ENCODE measurements at regions not wholly inside any gene's neighbourhood (a gene's known extent, or its start where the extent isn't known, plus 50 kb on each side); places are given as distances from the start of the nearest gene placed in this dataset.

- H3K4me2 ChIP-seq (ENCODE audit: extremely low read depth, insufficient read depth, low read length): no peak overlapping the region
- H3K27me3 ChIP-seq (ENCODE audit: control insufficient read depth, insufficient read depth, low read length): no peaks in the 10 kb centered on the region
- H3K9ac ChIP-seq (ENCODE audit: insufficient read depth, low read length): no peak overlapping the region
- no peak overlapping the region for H3K4me3 ChIP-seq (replicated peaks in 1 of 4; ENCODE audit: control extremely low read depth in 1 of 4, insufficient read depth in 1 of 4, low read depth in 3 of 4, low read length in 4 of 4)
- H4K20me1 ChIP-seq (ENCODE audit: control insufficient read depth, extremely low read depth, insufficient read depth, low read length): no peaks in the 10 kb centered on the region
- no peak overlapping the region for H3K27ac ChIP-seq (ENCODE audit: insufficient read depth, low read length)
- no peaks in the 10 kb centered on the region for H3K9me3 ChIP-seq (ENCODE audit: control insufficient read depth, insufficient read depth, low read depth, low read length)
- TF ChIP-seq CTCF (conservative IDR thresholded peaks at IDR 0.05 in 1 of 2, IDR thresholded peaks at IDR 0.05 in 1 of 2; ENCODE audit: low read depth in 1 of 2, low read length in 2 of 2) (no peak), EZH2 (IDR thresholded peaks at IDR 0.05; ENCODE audit: low read length, missing control alignments) (no peak)
- no peaks in the 10 kb centered on the region for H3K79me2 ChIP-seq (ENCODE audit: control insufficient read depth, insufficient read depth, low read length)
- no peaks in the 10 kb centered on the region for H3K36me3 ChIP-seq (ENCODE audit: control insufficient read depth, insufficient read depth, low read length)
- H2AFZ ChIP-seq (ENCODE audit: low read length): no peak overlapping the region
- H3K4me1 ChIP-seq (ENCODE audit: control insufficient read depth, extremely low read depth, insufficient read depth, low read length): no peaks in the 10 kb centered on the region
- no peak for DNase-seq (ENCODE audit: low read depth in 2 of 2)
These were observed 244.2 kb downstream of the CBLN4 start for GRCh38 chr20:55761100-55761499.

GRCh38 chr20:55760586-55760985 is 244.7 kb downstream of the CBLN4 start:
- H3K36me3 ChIP-seq (ENCODE audit: control insufficient read depth, insufficient read depth, low read length): no peaks in the 10 kb centered on the region

GRCh38 chr20:55755861-55756260 is 249.5 kb downstream of the CBLN4 start:
- no peaks in the 10 kb centered on the region for H3K4me1 ChIP-seq (ENCODE audit: control insufficient read depth, extremely low read depth, insufficient read depth, low read length)
- DNase-seq (ENCODE audit: low read depth in 2 of 2): no peak
- H3K27ac ChIP-seq (ENCODE audit: insufficient read depth, low read length): no peak overlapping the region
- no peaks in the 10 kb centered on the region for H3K79me2 ChIP-seq (ENCODE audit: control insufficient read depth, insufficient read depth, low read length)
- no peaks in the 10 kb centered on the region for H3K36me3 ChIP-seq (ENCODE audit: control insufficient read depth, insufficient read depth, low read length)
- H3K9ac ChIP-seq (ENCODE audit: insufficient read depth, low read length): no peak overlapping the region
- H2AFZ ChIP-seq (ENCODE audit: low read length): no peak overlapping the region
- no peaks in the 10 kb centered on the region for H3K9me3 ChIP-seq (ENCODE audit: control insufficient read depth, insufficient read depth, low read depth, low read length)
- H3K27me3 ChIP-seq (ENCODE audit: control insufficient read depth, insufficient read depth, low read length): no peaks in the 10 kb centered on the region
- no peak overlapping the region for H3K4me2 ChIP-seq (ENCODE audit: extremely low read depth, insufficient read depth, low read length)
- H4K20me1 ChIP-seq (ENCODE audit: control insufficient read depth, extremely low read depth, insufficient read depth, low read length): no peaks in the 10 kb centered on the region
- no peak for TF ChIP-seq EZH2 (IDR thresholded peaks at IDR 0.05; ENCODE audit: low read length, missing control alignments)
- no peak for TF ChIP-seq CTCF (conservative IDR thresholded peaks at IDR 0.05 in 1 of 2, IDR thresholded peaks at IDR 0.05 in 1 of 2; ENCODE audit: low read depth in 1 of 2, low read length in 2 of 2)
- no peak overlapping the region for H3K4me3 ChIP-seq (replicated peaks in 1 of 4; ENCODE audit: control extremely low read depth in 1 of 4, insufficient read depth in 1 of 4, low read depth in 3 of 4, low read length in 4 of 4)

More at GRCh38 chr20:55760586-55760985, 244.7 kb downstream of the CBLN4 start:
- TF ChIP-seq CTCF (conservative IDR thresholded peaks at IDR 0.05 in 1 of 2, IDR thresholded peaks at IDR 0.05 in 1 of 2; ENCODE audit: low read depth in 1 of 2, low read length in 2 of 2) (no peak), EZH2 (IDR thresholded peaks at IDR 0.05; ENCODE audit: low read length, missing control alignments) (no peak)
- Histone ChIP-seq H2AFZ (ENCODE audit: low read length) (no peak overlapping the region), H4K20me1 (ENCODE audit: control insufficient read depth, extremely low read depth, insufficient read depth, low read length) (no peaks in the 10 kb centered on the region), H3K4me1 (ENCODE audit: control insufficient read depth, extremely low read depth, insufficient read depth, low read length) (no peaks in the 10 kb centered on the region), H3K27me3 (ENCODE audit: control insufficient read depth, insufficient read depth, low read length) (no peaks in the 10 kb centered on the region), H3K79me2 (ENCODE audit: control insufficient read depth, insufficient read depth, low read length) (no peaks in the 10 kb centered on the region), H3K4me2 (ENCODE audit: extremely low read depth, insufficient read depth, low read length) (no peak overlapping the region), H3K9ac (ENCODE audit: insufficient read depth, low read length) (no peak overlapping the region), H3K27ac (ENCODE audit: insufficient read depth, low read length) (no peak overlapping the region), H3K4me3 (replicated peaks in 1 of 4; ENCODE audit: control extremely low read depth in 1 of 4, insufficient read depth in 1 of 4, low read depth in 3 of 4, low read length in 4 of 4) (no peak overlapping the region), H3K9me3 (ENCODE audit: control insufficient read depth, insufficient read depth, low read depth, low read length) (no peaks in the 10 kb centered on the region)
- no peak for DNase-seq (ENCODE audit: low read depth in 2 of 2)

Data from fibroblast of lung (primary cell).